ENCODE measurements at regions not wholly inside any gene's neighbourhood (a gene's known extent, or its start where the extent isn't known, plus 50 kb on each side); places are given as distances from the start of the nearest gene placed in this dataset.
"Not testable (repeated sequence)": the region's sequence is repeated elsewhere in the genome, so short reads cannot be mapped to it uniquely, and the experiment has no call there.

DNA sequence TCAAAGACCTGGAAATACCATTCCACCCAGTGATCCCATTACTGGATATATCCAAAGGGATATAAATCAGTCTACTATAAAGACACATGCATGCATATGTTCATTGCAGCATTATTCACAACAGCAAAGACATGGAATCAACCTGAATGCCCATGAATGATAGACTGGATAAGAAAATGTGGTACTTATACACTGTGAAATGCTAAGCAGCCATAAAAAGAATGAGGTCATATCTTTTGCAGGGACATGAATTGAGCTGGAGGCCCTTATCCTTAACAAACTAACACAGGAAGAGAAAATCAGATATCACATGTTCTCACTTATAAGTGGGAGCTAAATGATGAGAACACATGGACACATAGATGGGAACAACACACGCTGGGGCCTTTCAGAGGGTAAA lies 174.0 kb upstream of the GIMD1 start:
- TF ChIP-seq, protein P1, sequence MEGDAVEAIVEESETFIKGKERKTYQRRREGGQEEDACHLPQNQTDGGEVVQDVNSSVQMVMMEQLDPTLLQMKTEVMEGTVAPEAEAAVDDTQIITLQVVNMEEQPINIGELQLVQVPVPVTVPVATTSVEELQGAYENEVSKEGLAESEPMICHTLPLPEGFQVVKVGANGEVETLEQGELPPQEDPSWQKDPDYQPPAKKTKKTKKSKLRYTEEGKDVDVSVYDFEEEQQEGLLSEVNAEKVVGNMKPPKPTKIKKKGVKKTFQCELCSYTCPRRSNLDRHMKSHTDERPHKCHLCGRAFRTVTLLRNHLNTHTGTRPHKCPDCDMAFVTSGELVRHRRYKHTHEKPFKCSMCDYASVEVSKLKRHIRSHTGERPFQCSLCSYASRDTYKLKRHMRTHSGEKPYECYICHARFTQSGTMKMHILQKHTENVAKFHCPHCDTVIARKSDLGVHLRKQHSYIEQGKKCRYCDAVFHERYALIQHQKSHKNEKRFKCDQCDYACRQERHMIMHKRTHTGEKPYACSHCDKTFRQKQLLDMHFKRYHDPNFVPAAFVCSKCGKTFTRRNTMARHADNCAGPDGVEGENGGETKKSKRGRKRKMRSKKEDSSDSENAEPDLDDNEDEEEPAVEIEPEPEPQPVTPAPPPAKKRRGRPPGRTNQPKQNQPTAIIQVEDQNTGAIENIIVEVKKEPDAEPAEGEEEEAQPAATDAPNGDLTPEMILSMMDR (conservative IDR thresholded peaks at IDR 0.05; ENCODE audit: low read depth, low read length), result not testable (repeated sequence)
- TF ChIP-seq EZH2 (IDR thresholded peaks at IDR 0.05; ENCODE audit: borderline replicate concordance, low read depth, low read length, poor library complexity, severe bottlenecking), result not testable (repeated sequence)
